ENCODE measurements at regions not wholly inside any gene's neighbourhood (a gene's known extent, or its start where the extent isn't known, plus 50 kb on each side); places are given as distances from the start of the nearest gene placed in this dataset.
A peak's percentile ranks its signal among the peaks of the same experiment; 100 is the strongest.
"Not testable (repeated sequence)": the region's sequence is repeated elsewhere in the genome, so short reads cannot be mapped to it uniquely, and the experiment has no call there.

GRCh38 chr4:127523369-127523768 is 109.4 kb upstream of the INTU start:
- Histone ChIP-seq H3K4me1 (no peaks in the 10 kb centered on the region), H3K9me3 (no peaks in the 10 kb centered on the region), H3K27ac (no peak overlapping the region), H3K27me3 (ENCODE audit: insufficient read depth in 3 of 3, low read length in 2 of 3) (no peaks in the 10 kb centered on the region), H3K36me3 (ENCODE audit: insufficient read depth in 1 of 2, low read depth in 1 of 2) (no peaks in the 10 kb centered on the region), H3K4me3 (no peak overlapping the region)
- no peak for TF ChIP-seq CTCF (IDR thresholded peaks at IDR 0.05)
- intact Hi-C loops (cut with DNase I), result no loop called here
- WGBS, 3 donors, result 96 to 97% (median 97%) methylated on average over 1 of the region's 1 CpG
- DNase-seq (no peak), ATAC-seq (no peak)

GRCh38 chr4:127525608-127526007 is 107.1 kb upstream of the INTU start:
- no peak overlapping the region for H3K4me3 ChIP-seq
- no peaks in the 10 kb centered on the region for H3K36me3 ChIP-seq (ENCODE audit: insufficient read depth in 1 of 2, low read depth in 1 of 2)
- H3K9me3 ChIP-seq, result no peaks in the 10 kb centered on the region
- ATAC-seq (no peak), DNase-seq (no peak)
- intact Hi-C loops (cut with DNase I), result no loop called here
- no peaks in the 10 kb centered on the region for H3K4me1 ChIP-seq
- H3K27me3 ChIP-seq (ENCODE audit: insufficient read depth in 3 of 3, low read length in 2 of 3), result no peaks in the 10 kb centered on the region
- no peak overlapping the region for H3K27ac ChIP-seq
- TF ChIP-seq CTCF (IDR thresholded peaks at IDR 0.05), result no peak

GRCh38 chr4:127528302-127528701 is 104.5 kb upstream of the INTU start:
- ATAC-seq, result no peak
- Histone ChIP-seq H3K27me3 (ENCODE audit: insufficient read depth in 3 of 3, low read length in 2 of 3) (no peaks in the 10 kb centered on the region), H3K27ac (no peak overlapping the region), H3K36me3 (ENCODE audit: insufficient read depth in 1 of 2, low read depth in 1 of 2) (no peaks in the 10 kb centered on the region), H3K9me3 (no peaks in the 10 kb centered on the region), H3K4me3 (no peak overlapping the region), H3K4me1 (no peaks in the 10 kb centered on the region)
- WGBS, 3 donors, result 46 to 69% (median 67%) methylated on average over 1 of the region's 1 CpG
- DNase-seq, result no peak
- intact Hi-C loops (cut with DNase I), result no loop called here
- no peak for TF ChIP-seq CTCF (IDR thresholded peaks at IDR 0.05)

GRCh38 chr4:127529879-127530278 is 102.9 kb upstream of the INTU start:
- DNase-seq; H3K36me3 ChIP-seq (ENCODE audit: insufficient read depth in 1 of 2, low read depth in 1 of 2); H3K9me3 ChIP-seq; intact Hi-C loops (cut with DNase I); ATAC-seq; H3K27ac ChIP-seq; H3K4me1 ChIP-seq; H3K4me3 ChIP-seq; H3K27me3 ChIP-seq (ENCODE audit: insufficient read depth in 3 of 3, low read length in 2 of 3): not testable (repeated sequence)

GRCh38 chr4:127533028-127533700 is 99.6 kb upstream of the INTU start:
- Histone ChIP-seq H3K4me1 (no peaks in the 10 kb centered on the region), H3K4me3 (no peak overlapping the region), H3K27ac (no peak overlapping the region), H3K27me3 (ENCODE audit: insufficient read depth in 3 of 3, low read length in 2 of 3) (no peaks in the 10 kb centered on the region), H3K36me3 (ENCODE audit: insufficient read depth in 1 of 2, low read depth in 1 of 2) (no peaks in the 10 kb centered on the region), H3K9me3 (no peaks in the 10 kb centered on the region)
- TF ChIP-seq CTCF (IDR thresholded peaks at IDR 0.05), result no peak
- peak; percentile 42 to 81 (median 46) for ATAC-seq
- peak; percentile 29 to 74 for DNase-seq
- WGBS, 3 donors, result 27 to 43% (median 37%) methylated on average over 1 of the region's 1 CpG
- intact Hi-C loops (cut with DNase I), result no loop called here

All from psoas muscle (tissue), 7 donors.